Ovary (tissue), 3 donors: ENCODE measurements at regions not wholly inside any gene's neighbourhood (a gene's known extent, or its start where the extent isn't known, plus 50 kb on each side); places are given as distances from the start of the nearest gene placed in this dataset.

Experiments used
- CTCF ChIP-seq, 3 donors: fragments of 450-650 bp in 2 of 3; fragments of 200-600 bp in 1 of 3; IDR thresholded peaks; one replicate each; pipeline versions ENCODE4 v1.5.1 to v1.8.0; 2016 to 2022; ENCODE audit warnings: antibody characterized with exemption in 3 of 3, mild to moderate bottlenecking in 1 of 3
- POLR2A ChIP-seq: fragments of 450-650 bp; IDR thresholded peaks from one replicate; pipeline ENCODE4 v1.6.1; 2017; ENCODE audit warnings: antibody characterized with exemption, mild to moderate bottlenecking, moderate library complexity
- donor health status: DM: no; HTN: no; CAD: no.

GRCh38 chrX:69038188-69038587 is 127.1 kb downstream of the PJA1 start:
- TF ChIP-seq CTCF (IDR thresholded peaks at IDR 0.05) (no peak), POLR2A (no peak)
